ENCODE measurements at regions not wholly inside any gene's neighbourhood (a gene's known extent, or its start where the extent isn't known, plus 50 kb on each side); places are given as distances from the start of the nearest gene placed in this dataset.

DNA sequence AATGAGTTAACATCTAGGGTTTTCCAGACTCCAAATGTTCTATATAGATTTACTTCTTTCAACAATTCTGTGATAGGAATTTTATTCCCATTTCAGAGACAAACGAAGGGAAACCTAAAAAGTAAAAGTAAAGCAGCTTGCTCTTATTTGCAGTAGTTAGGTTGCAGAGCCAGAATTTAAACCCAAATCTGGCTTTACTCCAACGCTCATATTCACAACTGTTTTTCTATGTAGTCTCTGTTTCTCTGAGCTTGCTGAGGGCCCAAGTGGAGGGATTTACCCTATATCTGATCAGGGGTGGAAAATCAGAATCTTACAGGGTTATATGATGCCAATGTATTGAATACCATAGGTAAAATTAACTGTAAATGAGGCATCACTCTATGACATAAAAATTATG lies 599.1 kb upstream of the GRIA3 start:
- TF ChIP-seq POLR2A (IDR thresholded peaks at IDR 0.05; ENCODE audit: low read length), result no peak
- no peak for TF ChIP-seq GATA3 (IDR thresholded peaks at IDR 0.05; ENCODE audit: borderline replicate concordance)
- TF ChIP-seq, protein P1, sequence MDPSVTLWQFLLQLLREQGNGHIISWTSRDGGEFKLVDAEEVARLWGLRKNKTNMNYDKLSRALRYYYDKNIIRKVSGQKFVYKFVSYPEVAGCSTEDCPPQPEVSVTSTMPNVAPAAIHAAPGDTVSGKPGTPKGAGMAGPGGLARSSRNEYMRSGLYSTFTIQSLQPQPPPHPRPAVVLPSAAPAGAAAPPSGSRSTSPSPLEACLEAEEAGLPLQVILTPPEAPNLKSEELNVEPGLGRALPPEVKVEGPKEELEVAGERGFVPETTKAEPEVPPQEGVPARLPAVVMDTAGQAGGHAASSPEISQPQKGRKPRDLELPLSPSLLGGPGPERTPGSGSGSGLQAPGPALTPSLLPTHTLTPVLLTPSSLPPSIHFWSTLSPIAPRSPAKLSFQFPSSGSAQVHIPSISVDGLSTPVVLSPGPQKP (IDR thresholded peaks at IDR 0.05; ENCODE audit: low read depth, low read length), result no peak
- TF ChIP-seq, protein P2, sequence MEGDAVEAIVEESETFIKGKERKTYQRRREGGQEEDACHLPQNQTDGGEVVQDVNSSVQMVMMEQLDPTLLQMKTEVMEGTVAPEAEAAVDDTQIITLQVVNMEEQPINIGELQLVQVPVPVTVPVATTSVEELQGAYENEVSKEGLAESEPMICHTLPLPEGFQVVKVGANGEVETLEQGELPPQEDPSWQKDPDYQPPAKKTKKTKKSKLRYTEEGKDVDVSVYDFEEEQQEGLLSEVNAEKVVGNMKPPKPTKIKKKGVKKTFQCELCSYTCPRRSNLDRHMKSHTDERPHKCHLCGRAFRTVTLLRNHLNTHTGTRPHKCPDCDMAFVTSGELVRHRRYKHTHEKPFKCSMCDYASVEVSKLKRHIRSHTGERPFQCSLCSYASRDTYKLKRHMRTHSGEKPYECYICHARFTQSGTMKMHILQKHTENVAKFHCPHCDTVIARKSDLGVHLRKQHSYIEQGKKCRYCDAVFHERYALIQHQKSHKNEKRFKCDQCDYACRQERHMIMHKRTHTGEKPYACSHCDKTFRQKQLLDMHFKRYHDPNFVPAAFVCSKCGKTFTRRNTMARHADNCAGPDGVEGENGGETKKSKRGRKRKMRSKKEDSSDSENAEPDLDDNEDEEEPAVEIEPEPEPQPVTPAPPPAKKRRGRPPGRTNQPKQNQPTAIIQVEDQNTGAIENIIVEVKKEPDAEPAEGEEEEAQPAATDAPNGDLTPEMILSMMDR (IDR thresholded peaks at IDR 0.05), result no peak
- no peak for TF ChIP-seq CHD2 (IDR thresholded peaks at IDR 0.05; ENCODE audit: low read length, partially characterized antibody)
- no peak for TF ChIP-seq NPAS2 (CRISPR knock-in tag; IDR thresholded peaks at IDR 0.05; ENCODE audit: borderline replicate concordance)
- TF ChIP-seq, protein P3, sequence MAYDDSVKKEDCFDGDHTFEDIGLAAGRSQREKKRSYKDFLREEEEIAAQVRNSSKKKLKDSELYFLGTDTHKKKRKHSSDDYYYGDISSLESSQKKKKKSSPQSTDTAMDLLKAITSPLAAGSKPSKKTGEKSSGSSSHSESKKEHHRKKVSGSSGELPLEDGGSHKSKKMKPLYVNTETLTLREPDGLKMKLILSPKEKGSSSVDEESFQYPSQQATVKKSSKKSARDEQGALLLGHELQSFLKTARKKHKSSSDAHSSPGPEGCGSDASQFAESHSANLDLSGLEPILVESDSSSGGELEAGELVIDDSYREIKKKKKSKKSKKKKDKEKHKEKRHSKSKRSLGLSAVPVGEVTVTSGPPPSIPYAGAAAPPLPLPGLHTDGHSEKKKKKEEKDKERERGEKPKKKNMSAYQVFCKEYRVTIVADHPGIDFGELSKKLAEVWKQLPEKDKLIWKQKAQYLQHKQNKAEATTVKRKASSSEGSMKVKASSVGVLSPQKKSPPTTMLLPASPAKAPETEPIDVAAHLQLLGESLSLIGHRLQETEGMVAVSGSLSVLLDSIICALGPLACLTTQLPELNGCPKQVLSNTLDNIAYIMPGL (CRISPR knock-in tag; IDR thresholded peaks at IDR 0.05; ENCODE audit: borderline replicate concordance), result no peak
- TF ChIP-seq, protein P4, sequence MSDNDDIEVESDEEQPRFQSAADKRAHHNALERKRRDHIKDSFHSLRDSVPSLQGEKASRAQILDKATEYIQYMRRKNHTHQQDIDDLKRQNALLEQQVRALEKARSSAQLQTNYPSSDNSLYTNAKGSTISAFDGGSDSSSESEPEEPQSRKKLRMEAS (IDR thresholded peaks at IDR 0.05), result no peak
- TF ChIP-seq, protein P5, sequence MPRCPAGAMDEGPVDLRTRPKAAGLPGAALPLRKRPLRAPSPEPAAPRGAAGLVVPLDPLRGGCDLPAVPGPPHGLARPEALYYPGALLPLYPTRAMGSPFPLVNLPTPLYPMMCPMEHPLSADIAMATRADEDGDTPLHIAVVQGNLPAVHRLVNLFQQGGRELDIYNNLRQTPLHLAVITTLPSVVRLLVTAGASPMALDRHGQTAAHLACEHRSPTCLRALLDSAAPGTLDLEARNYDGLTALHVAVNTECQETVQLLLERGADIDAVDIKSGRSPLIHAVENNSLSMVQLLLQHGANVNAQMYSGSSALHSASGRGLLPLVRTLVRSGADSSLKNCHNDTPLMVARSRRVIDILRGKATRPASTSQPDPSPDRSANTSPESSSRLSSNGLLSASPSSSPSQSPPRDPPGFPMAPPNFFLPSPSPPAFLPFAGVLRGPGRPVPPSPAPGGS (IDR thresholded peaks at IDR 0.05), result no peak
- no peak for TF ChIP-seq RAD21 (conservative IDR thresholded peaks at IDR 0.05 in 1 of 2, IDR thresholded peaks at IDR 0.05 in 1 of 2)
- TF ChIP-seq, protein P6, sequence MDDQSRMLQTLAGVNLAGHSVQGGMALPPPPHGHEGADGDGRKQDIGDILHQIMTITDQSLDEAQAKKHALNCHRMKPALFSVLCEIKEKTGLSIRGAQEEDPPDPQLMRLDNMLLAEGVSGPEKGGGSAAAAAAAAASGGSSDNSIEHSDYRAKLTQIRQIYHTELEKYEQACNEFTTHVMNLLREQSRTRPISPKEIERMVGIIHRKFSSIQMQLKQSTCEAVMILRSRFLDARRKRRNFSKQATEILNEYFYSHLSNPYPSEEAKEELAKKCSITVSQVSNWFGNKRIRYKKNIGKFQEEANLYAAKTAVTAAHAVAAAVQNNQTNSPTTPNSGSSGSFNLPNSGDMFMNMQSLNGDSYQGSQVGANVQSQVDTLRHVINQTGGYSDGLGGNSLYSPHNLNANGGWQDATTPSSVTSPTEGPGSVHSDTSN (IDR thresholded peaks at IDR 0.05), result no peak
- TF ChIP-seq, protein P7, sequence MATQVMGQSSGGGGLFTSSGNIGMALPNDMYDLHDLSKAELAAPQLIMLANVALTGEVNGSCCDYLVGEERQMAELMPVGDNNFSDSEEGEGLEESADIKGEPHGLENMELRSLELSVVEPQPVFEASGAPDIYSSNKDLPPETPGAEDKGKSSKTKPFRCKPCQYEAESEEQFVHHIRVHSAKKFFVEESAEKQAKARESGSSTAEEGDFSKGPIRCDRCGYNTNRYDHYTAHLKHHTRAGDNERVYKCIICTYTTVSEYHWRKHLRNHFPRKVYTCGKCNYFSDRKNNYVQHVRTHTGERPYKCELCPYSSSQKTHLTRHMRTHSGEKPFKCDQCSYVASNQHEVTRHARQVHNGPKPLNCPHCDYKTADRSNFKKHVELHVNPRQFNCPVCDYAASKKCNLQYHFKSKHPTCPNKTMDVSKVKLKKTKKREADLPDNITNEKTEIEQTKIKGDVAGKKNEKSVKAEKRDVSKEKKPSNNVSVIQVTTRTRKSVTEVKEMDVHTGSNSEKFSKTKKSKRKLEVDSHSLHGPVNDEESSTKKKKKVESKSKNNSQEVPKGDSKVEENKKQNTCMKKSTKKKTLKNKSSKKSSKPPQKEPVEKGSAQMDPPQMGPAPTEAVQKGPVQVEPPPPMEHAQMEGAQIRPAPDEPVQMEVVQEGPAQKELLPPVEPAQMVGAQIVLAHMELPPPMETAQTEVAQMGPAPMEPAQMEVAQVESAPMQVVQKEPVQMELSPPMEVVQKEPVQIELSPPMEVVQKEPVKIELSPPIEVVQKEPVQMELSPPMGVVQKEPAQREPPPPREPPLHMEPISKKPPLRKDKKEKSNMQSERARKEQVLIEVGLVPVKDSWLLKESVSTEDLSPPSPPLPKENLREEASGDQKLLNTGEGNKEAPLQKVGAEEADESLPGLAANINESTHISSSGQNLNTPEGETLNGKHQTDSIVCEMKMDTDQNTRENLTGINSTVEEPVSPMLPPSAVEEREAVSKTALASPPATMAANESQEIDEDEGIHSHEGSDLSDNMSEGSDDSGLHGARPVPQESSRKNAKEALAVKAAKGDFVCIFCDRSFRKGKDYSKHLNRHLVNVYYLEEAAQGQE (IDR thresholded peaks at IDR 0.05), result no peak
- TF ChIP-seq BHLHE40 (IDR thresholded peaks at IDR 0.05; ENCODE audit: low read depth, low read length), result no peak
